Islet precursor cell (in vitro differentiated cells): ENCODE measurements at regions not wholly inside any gene's neighbourhood (a gene's known extent, or its start where the extent isn't known, plus 50 kb on each side); places are given as distances from the start of the nearest gene placed in this dataset.
A peak's percentile ranks its signal among the peaks of the same experiment; 100 is the strongest.

Source experiments
- DNase-seq: peaks from one replicate; pipeline ENCODE4 v3.0.0-alpha.2; 2018

DNA sequence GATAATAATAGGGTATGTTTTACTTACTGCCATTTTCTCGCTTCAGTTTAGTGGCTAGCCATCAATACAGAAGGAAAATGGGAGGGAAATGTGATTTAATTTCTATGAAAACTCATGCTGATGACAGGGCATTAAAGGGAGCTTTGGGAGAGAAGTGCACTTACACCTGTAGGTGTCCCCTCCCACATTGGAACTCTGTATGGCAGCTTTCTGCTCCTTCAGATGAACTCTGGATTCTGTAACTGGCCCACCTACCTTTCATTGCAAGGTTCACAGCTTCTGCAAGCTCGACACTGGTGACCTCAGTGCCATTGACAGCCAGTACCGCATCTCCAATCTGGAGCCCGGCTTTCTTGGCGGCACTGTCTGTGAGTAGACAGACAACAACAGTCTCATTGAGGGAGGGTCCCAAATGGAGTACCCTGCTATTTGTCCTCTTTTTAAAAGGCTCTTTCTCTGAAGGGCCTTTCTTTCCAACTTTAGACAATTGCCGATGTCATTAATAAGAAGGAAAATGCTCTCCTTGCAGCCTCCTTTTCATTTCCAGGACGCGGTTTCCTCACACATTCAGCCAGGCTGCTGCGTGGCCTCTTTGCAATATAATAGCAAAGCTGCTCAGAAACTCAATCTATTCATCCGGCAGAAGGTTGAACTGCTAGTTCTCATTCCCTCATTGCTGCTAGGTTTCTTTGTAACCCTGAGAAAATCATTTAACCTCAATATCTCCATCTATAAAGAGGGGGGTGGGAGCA, 63.6 kb downstream of the NUDT12 start:
- no peak for DNase-seq

DNA sequence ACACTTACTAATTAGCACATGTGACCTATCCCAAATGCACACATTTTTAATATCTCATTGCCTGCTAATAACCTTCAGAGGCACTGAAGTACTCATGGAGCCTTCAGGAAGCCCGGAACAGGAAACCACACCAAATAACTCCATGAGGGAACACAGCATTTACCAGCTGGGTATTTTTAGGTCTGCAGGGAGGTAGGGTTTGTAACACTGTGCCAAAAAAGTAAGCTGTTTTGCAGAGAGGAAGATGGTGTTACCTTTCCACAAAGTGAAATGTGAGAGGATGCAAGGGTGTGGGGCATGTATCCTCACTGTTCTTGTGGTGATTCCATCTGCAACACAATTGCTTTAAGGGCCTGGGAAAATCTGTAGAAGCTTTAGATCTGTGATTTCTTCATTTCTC, 64.4 kb downstream of the NUDT12 start:
- DNase-seq: no peak

DNA sequence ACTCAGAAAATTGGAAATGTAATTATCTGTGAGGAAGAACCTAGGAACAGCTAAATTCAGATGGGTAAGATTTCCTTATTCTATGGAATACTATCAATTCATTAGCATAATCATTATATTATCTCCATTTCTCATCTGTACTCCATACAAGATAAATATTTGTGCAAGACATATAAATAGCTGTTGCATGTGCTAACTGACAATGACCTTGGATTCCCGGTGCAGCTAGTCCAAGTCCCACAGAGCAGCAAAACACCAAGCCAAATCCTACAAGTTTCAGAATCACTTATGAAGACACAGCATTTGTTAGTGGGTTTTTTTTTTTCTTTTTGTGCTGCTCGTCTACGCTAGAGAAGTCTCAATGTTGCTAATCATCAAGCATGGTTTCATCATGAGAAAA, 64.8 kb downstream of the NUDT12 start:
- DNase-seq: no peak

- no peak for DNase-seq
Observed at GRCh38 chr5:103490030-103490739, 72.4 kb downstream of the NUDT12 start.

GRCh38 chr5:103489307-103489706, 73.3 kb downstream of the NUDT12 start:
- DNase-seq: no peak

- no peak for DNase-seq
Observed at GRCh38 chr5:103487822-103488493, 74.6 kb downstream of the NUDT12 start.

DNA sequence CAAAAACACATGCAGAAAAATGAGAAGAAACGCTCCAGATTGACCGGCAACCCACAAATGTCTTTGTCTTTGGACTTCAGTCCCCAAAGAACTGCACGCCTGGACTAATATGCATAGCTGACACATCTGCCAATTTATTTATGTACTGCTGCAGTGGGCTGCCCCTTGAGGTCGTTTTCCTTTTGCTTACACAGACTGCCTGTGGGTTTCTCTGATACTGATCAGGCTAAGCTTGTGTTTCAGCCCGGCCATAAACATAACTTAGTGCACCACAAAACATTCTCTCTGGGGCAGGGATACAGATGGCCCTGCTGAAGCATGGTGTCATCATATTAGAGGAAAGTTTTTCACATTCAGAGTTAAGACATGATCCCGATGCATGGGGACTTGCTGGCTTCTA, 75.4 kb downstream of the NUDT12 start:
- peak; percentile 76 for DNase-seq

DNA sequence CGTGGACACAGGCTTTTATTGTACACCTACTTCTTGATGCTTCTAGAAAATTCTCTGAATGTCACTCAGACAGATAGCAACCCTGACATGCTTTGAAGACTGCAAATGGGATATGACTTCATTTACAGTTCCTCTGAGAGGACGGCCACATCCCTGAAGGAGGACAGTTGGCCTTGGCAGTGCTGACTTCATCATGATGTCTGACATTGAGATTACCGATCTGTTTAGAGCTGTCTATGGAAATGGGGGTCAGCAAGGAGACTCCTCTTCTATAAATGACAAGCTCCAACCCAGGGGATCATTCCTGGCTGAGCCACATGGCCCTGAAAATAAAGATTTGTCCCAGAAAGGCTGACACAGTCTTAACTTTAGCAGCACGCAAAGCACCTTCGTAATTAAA, 75.8 kb downstream of the NUDT12 start:
- no peak for DNase-seq

- DNase-seq: no peak
Observed at GRCh38 chr5:103480246-103480645, 82.3 kb downstream of the NUDT12 start.

GRCh38 chr5:103477678-103478077, 84.9 kb downstream of the NUDT12 start:
- no peak for DNase-seq

DNA sequence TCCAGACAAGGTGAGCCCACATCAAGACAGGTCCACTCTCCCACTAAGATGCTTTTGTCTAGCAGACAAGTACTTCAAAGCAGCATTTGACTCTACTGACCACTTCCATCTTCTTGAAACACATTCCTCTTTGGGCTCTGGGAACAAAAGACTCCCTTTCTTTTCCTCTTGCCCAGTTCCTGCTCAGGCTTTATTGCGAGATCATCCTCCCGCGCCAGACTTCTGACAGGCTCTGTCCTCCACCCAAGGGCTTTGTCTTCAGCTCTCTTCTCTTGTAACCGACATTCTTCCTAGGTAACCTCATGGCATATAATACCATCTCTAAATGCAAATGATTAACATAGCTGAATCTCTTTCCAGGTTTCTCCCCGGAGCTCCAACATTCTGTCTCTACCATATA, 85.8 kb downstream of the NUDT12 start:
- DNase-seq: peak; percentile 93

- DNase-seq: no peak
Observed at GRCh38 chr5:103475629-103476240, 86.9 kb downstream of the NUDT12 start.

GRCh38 chr5:103474677-103475076, 87.9 kb downstream of the NUDT12 start:
- no peak for DNase-seq

GRCh38 chr5:103473725-103474124, 88.9 kb downstream of the NUDT12 start:
- DNase-seq: no peak

DNA sequence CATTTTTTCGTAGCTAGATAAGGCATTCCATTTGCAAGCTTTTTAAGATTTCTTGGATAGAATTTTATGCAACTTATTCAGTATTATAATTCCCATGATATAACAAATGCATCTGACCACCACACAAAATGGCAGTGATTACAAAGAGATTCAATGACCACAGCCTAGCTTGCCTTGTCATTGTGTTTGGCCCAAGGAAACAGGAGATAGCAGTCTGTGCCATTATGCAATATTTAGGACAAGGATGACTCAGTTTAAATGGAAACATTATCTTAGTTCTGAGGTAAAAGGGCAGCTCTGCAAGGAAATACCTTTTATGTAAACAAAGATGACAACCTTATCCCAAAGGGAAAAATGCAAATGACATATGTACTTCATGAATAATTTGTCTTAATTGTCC, 89.8 kb downstream of the NUDT12 start:
- no peak for DNase-seq

- no peak for DNase-seq
Observed at GRCh38 chr5:103472265-103472664, 90.3 kb downstream of the NUDT12 start.

DNA sequence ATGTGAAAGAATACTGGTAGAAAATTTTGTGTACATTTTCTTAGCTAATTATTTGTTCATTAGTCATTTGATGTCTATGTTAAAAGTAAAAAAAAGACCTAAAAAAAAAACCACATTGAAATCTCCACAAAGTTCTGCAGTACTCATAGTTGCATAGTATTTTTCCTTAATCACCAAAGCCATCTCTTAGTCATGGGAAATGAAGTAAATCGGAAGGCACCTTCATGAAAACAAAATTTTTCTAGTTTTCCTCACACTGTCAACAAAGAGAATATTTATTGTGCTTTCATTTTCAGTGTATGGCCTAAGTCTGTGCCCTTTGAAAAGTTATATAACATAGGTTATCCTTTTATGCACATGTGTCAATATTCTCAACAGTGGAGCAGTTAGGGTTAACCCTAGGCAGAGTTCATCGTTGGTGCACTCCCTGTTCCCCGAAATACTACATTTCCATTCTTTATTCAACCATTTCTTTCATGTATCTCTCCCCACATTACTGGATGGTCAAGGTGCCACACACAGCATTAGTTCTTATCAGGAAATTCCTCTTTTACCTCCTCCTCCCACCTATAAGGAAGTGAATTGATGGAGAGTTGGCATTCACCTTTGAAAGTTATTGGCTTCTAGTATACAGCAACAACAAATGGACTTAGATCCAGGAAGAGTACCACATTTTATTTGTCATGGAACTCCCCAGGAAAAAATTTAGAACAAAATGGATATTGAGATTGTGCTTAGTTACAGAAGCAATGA, 93.1 kb downstream of the NUDT12 start:
- DNase-seq: no peak

- DNase-seq: no peak
Observed at GRCh38 chr5:103467831-103468230, 94.8 kb downstream of the NUDT12 start.

GRCh38 chr5:103466495-103466894, 96.1 kb downstream of the NUDT12 start:
- DNase-seq: no peak

GRCh38 chr5:103465891-103466290, 96.7 kb downstream of the NUDT12 start:
- no peak for DNase-seq

DNA sequence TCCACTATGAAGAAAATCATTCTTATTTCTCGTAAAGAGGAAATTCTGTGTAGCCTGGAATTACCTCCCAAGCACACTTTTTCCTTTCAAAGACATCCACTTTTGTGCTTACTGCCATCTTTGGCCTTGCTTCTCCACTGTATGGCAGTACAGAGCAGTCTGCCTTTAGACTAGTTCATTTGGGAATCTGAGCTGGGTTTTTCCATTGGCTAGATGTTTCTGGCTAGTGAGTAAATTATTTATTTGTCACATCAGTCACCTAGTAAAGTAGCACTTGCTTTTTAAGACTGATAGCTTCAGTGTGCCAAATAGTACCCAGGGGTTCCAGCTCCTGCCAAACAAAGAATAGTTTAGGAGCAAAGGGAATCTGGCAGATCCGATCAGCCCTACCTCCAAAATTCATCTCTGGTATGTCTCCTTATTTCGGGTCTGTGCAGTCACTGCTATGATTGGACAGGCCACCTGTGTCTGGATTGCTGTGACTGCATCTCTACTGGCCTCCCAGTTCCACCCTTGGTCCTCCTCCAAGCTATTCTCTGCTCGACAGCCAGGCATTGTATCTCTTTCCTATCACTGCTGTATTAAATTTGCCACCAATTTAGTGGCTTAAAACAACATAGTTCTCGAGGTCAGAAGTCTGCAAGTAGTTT, 97.6 kb downstream of the NUDT12 start:
- no peak for DNase-seq

GRCh38 chr5:103463261-103463660, 99.3 kb downstream of the NUDT12 start:
- no peak for DNase-seq
